Immature natural killer cell (primary cell): ENCODE measurements at regions not wholly inside any gene's neighbourhood (a gene's known extent, or its start where the extent isn't known, plus 50 kb on each side); places are given as distances from the start of the nearest gene placed in this dataset.

ENCODE experiments used
- DNase-seq, 3 donors: peaks; one replicate each; pipeline ENCODE4 v3.0.0; 2022; ENCODE audit warnings: mixed read lengths in 1 of 3
- H3K27ac Mint-ChIP-seq, 6 donors: one replicate each; pipeline ENCODE4 v1.8.0; 2020; ENCODE audit warnings: mixed read lengths in 6 of 6, mild to moderate bottlenecking in 5 of 6, inconsistent platforms in 4 of 6, moderate library complexity in 3 of 6
- H3K27me3 Mint-ChIP-seq, 3 donors: one replicate each; pipeline ENCODE4 v1.8.0; 2020 to 2021; ENCODE audit warnings: low read depth in 3 of 3, mild to moderate bottlenecking in 3 of 3, mixed read lengths in 3 of 3, moderate library complexity in 3 of 3, inconsistent platforms in 1 of 3
- H3K36me3 Mint-ChIP-seq, 3 donors: one replicate each; pipeline ENCODE4 v1.8.0; 2020; ENCODE audit warnings: mixed read lengths in 3 of 3, inconsistent platforms in 2 of 3, mild to moderate bottlenecking in 2 of 3
- H3K4me1 Mint-ChIP-seq, 2 donors: one replicate each; pipeline ENCODE4 v1.8.0; 2020; ENCODE audit warnings: inconsistent platforms in 2 of 2, mild to moderate bottlenecking in 2 of 2, mixed read lengths in 2 of 2, moderate library complexity in 1 of 2
- H3K4me3 Mint-ChIP-seq, 5 donors: one replicate each; pipeline ENCODE4 v1.8.0; 2020; ENCODE audit warnings: mild to moderate bottlenecking in 5 of 5, mixed read lengths in 5 of 5, inconsistent platforms in 3 of 5, moderate library complexity in 3 of 5
- H3K9me3 Mint-ChIP-seq, 6 donors: one replicate each; pipeline ENCODE4 v1.8.0; 2020; ENCODE audit warnings: mild to moderate bottlenecking in 6 of 6, mixed read lengths in 6 of 6, inconsistent platforms in 4 of 6, moderate library complexity in 3 of 6

DNA sequence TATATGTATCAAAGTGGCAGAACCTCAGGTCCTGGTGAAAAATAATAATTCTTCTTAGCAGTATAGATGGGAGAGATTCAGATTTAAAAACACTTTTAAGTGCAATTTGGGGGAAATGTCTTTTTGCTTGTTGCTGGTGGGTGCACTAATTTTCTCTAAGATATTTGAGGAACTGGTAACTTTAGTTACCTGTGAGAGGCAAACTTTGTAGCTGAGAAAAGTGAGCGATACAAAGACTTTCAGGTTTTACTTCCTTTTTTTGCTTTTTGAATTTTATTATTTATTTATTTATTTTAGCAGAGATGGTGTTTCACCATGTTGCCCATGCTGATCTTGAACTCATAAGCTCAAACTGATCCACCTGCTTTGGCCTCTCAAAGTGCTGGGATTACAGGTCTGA lies 303.1 kb upstream of the PTGER4 start:
- Mint-ChIP-seq H3K27ac (peak overlapping the region in 4 of 6 donors; percentile 19 to 74 (median 64)), H3K27me3 (peaks cover 0 to 9% (median 8%) of the 10 kb centered on the region in 3 donors), H3K9me3 (peaks cover 0 to 2% (median 0%) of the 10 kb centered on the region in 6 donors), H3K4me1 (peaks cover 27 to 40% of the 10 kb centered on the region in 2 donors), H3K36me3 (no peaks in the 10 kb centered on the region), H3K4me3 (no peak overlapping the region)
- no peak for DNase-seq

DNA sequence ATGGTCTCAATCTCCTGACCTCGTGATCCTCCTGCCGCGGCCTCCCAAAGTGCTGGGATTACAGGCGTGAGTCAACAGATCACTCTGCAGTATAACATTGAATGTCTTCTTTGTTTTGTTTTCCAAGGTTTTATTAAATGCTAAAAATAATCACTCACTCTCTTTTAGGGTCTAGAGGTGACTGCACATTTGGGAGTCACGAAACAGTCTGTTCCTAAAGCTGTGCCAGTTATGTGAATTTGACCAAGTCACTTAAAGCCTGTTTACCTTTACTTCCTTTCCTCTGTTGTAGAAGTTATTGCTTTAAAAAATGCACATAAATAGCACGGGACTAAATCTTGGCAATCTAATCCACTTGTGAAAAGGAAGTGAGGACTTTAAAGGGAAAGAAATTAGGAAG lies 304.9 kb upstream of the PTGER4 start:
- peaks cover 25 to 36% of the 10 kb centered on the region in 2 donors for H3K4me1 Mint-ChIP-seq
- peaks cover 0 to 6% (median 0%) of the 10 kb centered on the region in 3 donors for H3K36me3 Mint-ChIP-seq
- DNase-seq: no peak
- peaks cover 0 to 11% (median 8%) of the 10 kb centered on the region in 3 donors for H3K27me3 Mint-ChIP-seq
- peaks cover 0 to 6% (median 0%) of the 10 kb centered on the region in 6 donors for H3K9me3 Mint-ChIP-seq
- H3K27ac Mint-ChIP-seq: no peak overlapping the region
- no peak overlapping the region for H3K4me3 Mint-ChIP-seq

DNA sequence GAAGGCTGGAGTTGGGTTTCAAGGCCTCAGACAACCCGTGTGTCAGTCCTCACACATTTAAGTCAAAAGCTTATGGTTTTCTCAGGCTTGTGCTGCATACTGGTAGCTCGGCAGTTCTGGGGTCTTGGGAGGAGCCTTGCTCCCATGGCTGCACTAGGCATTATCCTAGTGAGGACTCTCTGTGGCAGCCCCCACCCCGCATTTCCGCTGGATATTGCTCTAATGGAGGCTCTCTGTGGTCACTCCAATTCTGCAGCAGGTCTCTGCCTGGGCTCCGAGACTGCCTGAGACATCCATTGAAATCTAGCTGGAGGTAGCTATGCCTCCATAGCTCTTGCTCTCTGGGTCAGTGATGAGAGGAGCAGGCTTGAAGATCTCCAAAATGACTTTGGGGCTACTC lies 311.5 kb upstream of the PTGER4 start:
- Mint-ChIP-seq H3K27ac (peak overlapping the region in 1 of 6 donors; percentile 5), H3K4me1 (peaks cover 29 to 53% of the 10 kb centered on the region in 2 donors), H3K4me3 (no peak overlapping the region), H3K27me3 (peaks cover 0 to 2% (median 0%) of the 10 kb centered on the region in 3 donors), H3K9me3 (peaks cover 0 to 5% (median under 1%) of the 10 kb centered on the region in 6 donors), H3K36me3 (peaks cover 0 to 10% (median 9%) of the 10 kb centered on the region in 3 donors)
- no peak for DNase-seq

DNA sequence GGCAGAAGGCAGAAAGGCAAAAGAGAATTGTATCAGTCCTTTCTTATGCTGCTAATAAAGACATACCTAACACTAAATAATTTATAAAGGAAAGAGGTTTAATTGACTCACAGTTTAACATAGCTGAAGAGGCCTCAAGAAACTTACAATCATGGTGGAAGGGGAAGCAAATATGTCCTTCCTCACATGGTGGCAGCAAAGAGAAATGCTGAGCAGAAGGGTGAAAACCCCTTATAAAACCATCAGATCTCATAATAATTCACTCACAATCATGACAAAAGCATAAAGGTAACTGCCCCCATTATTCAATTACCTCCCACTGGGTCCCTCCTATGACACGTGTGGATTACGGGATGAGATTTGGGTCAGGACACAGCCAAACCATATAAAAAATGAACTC lies 312.5 kb upstream of the PTGER4 start:
- H3K36me3 Mint-ChIP-seq: peaks cover 0 to 10% (median 9%) of the 10 kb centered on the region in 3 donors
- H3K4me3 Mint-ChIP-seq: no peak overlapping the region
- H3K27ac Mint-ChIP-seq: peak overlapping the region in 5 of 6 donors; percentile 40 to 82 (median 50)
- DNase-seq: peak in 2 of 3 donors; percentile 35 to 42
- peaks cover 0 to 5% (median under 1%) of the 10 kb centered on the region in 6 donors for H3K9me3 Mint-ChIP-seq
- H3K4me1 Mint-ChIP-seq: peaks cover 33 to 58% of the 10 kb centered on the region in 2 donors
- H3K27me3 Mint-ChIP-seq: peaks cover 0 to 2% (median 2%) of the 10 kb centered on the region in 3 donors

DNA sequence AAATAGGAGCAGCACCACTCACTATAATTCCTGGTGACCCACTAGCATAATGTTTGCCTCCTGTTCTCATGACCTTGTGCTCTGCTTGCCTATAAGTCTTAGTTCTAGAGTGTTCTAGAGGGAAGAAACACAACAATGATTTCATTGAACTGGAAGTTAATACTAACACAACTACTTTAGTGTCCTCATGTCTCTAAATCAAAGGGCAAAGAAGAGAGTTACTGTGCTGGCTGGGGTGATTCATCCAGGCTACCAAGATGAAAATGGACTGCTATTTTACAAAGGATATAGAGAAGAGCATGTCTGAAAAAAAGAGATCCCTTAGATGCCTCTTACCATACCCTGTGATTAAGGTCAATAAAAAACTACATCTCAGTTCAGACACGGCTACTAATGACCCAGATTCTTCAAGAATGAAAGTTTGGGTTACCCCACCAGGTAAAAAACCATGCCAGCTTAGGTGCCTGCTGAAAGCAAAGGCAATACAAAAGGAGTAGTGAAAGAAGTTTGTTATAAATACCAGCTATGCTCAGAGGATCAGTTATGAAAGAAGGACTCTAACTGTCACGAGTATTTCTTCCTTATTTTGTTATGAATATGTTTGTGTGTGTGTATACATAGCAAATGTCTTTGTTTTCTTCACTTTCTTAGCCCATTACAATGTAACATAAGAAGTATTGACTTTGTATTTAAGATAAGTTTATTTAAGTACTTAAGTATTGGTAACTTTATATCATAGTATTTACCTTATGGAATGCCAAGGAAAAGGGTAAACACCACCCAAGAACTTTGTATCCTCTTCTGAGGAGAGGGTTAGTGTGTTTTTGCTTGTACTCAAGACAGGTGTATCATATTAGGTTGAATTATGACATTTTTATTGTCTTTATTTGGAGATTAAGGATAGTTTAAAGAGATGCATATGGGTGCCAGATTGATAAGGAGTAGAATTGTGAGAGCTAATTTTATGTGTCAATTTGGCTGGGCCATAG lies 314.1 kb upstream of the PTGER4 start:
- DNase-seq: no peak
- Mint-ChIP-seq H3K36me3 (peaks cover 0 to 9% (median 8%) of the 10 kb centered on the region in 3 donors), H3K9me3 (peaks cover 0 to 6% (median under 1%) of the 10 kb centered on the region in 6 donors), H3K27ac (peak overlapping the region in 5 of 6 donors; percentile 1 to 69 (median 48)), H3K4me3 (no peak overlapping the region), H3K4me1 (peaks cover 41 to 74% of the 10 kb centered on the region in 2 donors), H3K27me3 (peaks cover 2 to 4% (median 3%) of the 10 kb centered on the region in 3 donors)

DNA sequence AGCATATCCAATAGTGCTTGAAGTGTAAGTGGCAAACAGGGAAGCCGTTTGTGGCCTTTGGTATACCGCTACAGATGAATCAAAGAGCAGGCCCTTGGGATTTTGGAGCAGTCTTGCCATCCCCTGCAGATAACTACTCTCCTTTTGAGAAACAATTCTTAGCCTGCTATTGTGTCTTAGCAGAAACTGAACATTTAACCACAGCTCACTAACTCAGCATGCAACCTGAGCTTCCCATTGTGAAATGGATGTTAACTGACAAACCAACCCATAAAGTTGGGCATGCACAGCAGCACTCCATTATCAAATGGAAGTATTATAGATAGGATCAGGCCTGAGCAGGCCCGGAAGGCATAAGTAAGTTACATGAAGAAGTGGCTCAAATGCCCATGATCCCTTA lies 315.3 kb upstream of the PTGER4 start:
- Mint-ChIP-seq H3K4me3 (no peak overlapping the region), H3K4me1 (peaks cover 53 to 86% of the 10 kb centered on the region in 2 donors), H3K27ac (peak overlapping the region in 2 of 6 donors; percentile 38 to 48), H3K36me3 (peaks cover 0 to 9% (median 4%) of the 10 kb centered on the region in 3 donors), H3K9me3 (peaks cover 0 to 5% (median 0%) of the 10 kb centered on the region in 6 donors), H3K27me3 (peaks cover 0 to 7% (median 3%) of the 10 kb centered on the region in 3 donors)
- no peak for DNase-seq

DNA sequence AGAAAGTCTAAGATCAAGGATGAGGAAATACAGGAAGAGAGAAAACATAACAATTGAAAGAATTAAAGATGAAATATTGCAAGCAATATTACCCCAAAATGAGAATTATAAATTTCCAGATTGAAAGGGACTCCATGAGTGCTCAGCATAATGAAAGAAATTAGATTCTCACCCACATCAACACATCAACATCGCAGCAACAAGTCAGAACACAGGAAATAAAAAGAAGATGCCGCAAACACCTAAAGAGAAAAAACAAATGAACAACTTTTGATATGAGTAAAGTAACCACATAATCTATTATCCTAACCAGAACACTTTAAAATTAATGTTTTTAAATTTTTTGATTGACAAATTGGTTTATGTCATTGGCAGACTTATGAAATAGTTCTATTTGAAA lies 318.3 kb upstream of the PTGER4 start:
- Mint-ChIP-seq H3K27ac (peak overlapping the region; percentile 39 to 88 (median 70)), H3K4me1 (peaks cover 67 to 79% of the 10 kb centered on the region in 2 donors), H3K27me3 (peaks cover 0 to 9% (median 3%) of the 10 kb centered on the region in 3 donors), H3K4me3 (peak overlapping the region; percentile 38 to 75 (median 60)), H3K36me3 (peaks cover 0 to 4% (median 0%) of the 10 kb centered on the region in 3 donors), H3K9me3 (peaks cover 0 to 5% (median 0%) of the 10 kb centered on the region in 6 donors)
- DNase-seq: peak; percentile 70 to 74 (median 71)

DNA sequence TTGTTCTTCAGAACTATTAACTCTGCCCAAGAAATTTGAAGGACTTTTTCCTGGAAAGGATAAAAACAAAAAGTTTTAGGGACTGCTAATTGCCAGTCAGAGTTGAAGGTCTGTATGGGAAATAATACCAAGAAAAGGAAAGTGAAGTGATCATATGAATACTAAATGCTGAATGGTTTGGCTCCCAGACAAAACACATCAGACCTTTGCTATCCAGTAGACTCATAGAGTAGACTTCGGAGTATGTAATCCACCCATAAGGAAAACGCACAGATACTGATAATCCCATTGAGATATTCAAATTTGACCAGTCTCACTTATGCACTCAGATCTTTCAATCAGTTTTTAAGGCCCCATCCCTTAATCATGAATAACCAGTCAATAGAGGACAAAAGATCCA lies 319.0 kb upstream of the PTGER4 start:
- peaks cover 0 to 9% (median 3%) of the 10 kb centered on the region in 3 donors for H3K27me3 Mint-ChIP-seq
- peak overlapping the region; percentile 38 to 75 (median 60) for H3K4me3 Mint-ChIP-seq
- H3K36me3 Mint-ChIP-seq: peaks cover 0 to 4% (median 0%) of the 10 kb centered on the region in 3 donors
- peak overlapping the region; percentile 39 to 88 (median 70) for H3K27ac Mint-ChIP-seq
- H3K9me3 Mint-ChIP-seq: peaks cover 0 to 5% (median 0%) of the 10 kb centered on the region in 6 donors
- no peak for DNase-seq
- peaks cover 74 to 81% of the 10 kb centered on the region in 2 donors for H3K4me1 Mint-ChIP-seq

DNA sequence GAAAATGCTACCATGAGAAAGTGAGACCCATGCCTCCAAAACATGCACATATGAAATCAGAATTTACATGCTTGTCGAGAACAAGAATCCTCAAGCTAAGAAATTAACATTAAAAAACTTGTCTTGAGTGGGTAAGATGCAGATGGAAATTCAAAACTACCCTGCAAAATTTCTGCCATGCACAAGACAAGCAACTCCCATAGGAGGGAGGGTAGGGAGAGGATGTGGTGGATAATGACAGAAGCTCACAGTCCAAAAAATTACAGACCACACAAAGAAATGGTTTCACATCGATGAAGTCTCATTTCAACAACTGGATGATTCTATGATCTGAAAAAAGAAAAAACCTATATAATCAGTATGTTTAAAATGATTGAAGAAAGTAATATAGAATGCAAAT lies 319.9 kb upstream of the PTGER4 start:
- Mint-ChIP-seq H3K4me1 (peaks cover 76 to 81% of the 10 kb centered on the region in 2 donors), H3K4me3 (peak overlapping the region; percentile 38 to 75 (median 60)), H3K36me3 (peaks cover 0 to 4% (median 0%) of the 10 kb centered on the region in 3 donors), H3K27me3 (peaks cover 0 to 9% (median 3%) of the 10 kb centered on the region in 3 donors), H3K9me3 (peaks cover 0 to 5% (median 0%) of the 10 kb centered on the region in 6 donors), H3K27ac (peak overlapping the region; percentile 39 to 88 (median 70))
- peak in 1 of 3 donors; percentile 21 for DNase-seq

DNA sequence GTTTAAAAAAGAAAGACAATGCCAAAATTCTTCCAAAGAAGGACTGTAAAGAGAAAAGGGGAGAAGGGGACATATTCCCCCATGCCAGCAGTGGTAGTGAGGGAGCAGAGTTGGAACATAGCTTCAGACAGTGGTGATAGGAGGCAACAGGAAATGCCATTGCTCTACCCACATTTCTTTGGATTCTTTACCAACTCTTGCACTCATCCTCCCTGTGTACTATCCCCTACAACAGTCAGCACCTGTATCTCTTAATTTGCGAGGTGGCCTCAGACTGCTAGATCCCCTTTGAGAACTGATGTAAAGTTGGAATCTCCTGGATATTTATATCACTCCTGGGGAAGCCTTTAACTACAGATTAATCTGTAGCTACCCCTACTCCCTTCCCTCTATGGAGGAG lies 320.6 kb upstream of the PTGER4 start:
- peaks cover 0 to 4% (median 0%) of the 10 kb centered on the region in 3 donors for H3K36me3 Mint-ChIP-seq
- no peak for DNase-seq
- H3K27ac Mint-ChIP-seq: peak overlapping the region; percentile 17 to 78 (median 40)
- peak overlapping the region in 4 of 5 donors; percentile 2 to 60 (median 30) for H3K4me3 Mint-ChIP-seq
- peaks cover 0 to 4% (median 0%) of the 10 kb centered on the region in 6 donors for H3K9me3 Mint-ChIP-seq
- peaks cover 0 to 9% (median 3%) of the 10 kb centered on the region in 3 donors for H3K27me3 Mint-ChIP-seq
- peaks cover 69 to 77% of the 10 kb centered on the region in 2 donors for H3K4me1 Mint-ChIP-seq

DNA sequence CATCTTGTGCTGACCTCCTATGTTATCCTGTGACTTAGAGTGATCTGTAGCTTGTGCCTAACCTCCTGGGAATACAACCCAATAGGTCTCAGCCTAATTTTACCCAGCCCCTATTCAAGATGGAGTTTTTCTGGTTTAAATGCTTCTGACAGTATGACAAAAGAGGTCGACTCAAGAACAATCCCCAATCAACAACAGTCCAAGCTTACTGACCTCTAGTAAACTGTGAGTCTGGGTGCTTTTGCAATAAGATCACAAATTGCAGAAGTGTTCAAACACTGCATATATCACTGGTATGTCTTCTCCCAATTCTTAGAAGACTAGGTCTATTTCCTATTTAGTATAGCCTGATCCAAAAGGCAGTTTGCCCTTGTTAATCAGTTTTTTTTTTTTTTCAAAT lies 323.5 kb upstream of the PTGER4 start:
- H3K4me3 Mint-ChIP-seq: peak overlapping the region in 1 of 5 donors; percentile 5

DNA sequence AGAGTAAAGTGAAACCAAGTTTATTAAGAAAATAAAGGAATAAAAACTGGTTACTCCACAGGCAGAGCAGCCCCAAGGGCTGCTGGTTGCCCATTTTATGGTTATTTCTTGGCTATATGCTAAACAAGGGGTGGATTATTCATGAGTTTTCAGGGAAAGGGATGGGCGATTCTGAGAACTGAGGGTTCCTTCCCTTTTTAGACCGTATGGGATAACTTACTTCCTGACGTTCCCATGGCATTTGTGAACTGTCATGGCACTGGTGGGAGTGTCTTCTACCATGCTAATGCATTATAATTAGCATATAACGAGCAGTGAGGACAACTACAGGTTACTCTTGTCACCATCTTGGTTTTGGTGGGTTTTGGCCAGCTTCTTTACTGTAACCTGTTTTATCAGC lies 323.9 kb upstream of the PTGER4 start:
- H3K27ac Mint-ChIP-seq: peak overlapping the region in 2 of 6 donors; percentile 47 to 48
- DNase-seq: no peak
- peaks cover 48 to 55% of the 10 kb centered on the region in 2 donors for H3K4me1 Mint-ChIP-seq
- peaks cover 0 to 6% (median 0%) of the 10 kb centered on the region in 3 donors for H3K36me3 Mint-ChIP-seq
- peak overlapping the region in 1 of 5 donors; percentile 61 for H3K4me3 Mint-ChIP-seq
- peaks cover 0 to 5% (median 2%) of the 10 kb centered on the region in 6 donors for H3K9me3 Mint-ChIP-seq
- H3K27me3 Mint-ChIP-seq: peaks cover 0 to 5% (median 0%) of the 10 kb centered on the region in 3 donors

More for the DNA sequence above, 323.5 kb upstream of the PTGER4 start:
- Mint-ChIP-seq H3K27ac (no peak overlapping the region), H3K9me3 (peaks cover 0 to 2% (median under 1%) of the 10 kb centered on the region in 6 donors), H3K4me1 (peaks cover 52 to 56% of the 10 kb centered on the region in 2 donors), H3K36me3 (peaks cover 0 to 2% (median 0%) of the 10 kb centered on the region in 3 donors), H3K27me3 (peaks cover 0 to 5% (median 0%) of the 10 kb centered on the region in 3 donors)
- no peak for DNase-seq

DNA sequence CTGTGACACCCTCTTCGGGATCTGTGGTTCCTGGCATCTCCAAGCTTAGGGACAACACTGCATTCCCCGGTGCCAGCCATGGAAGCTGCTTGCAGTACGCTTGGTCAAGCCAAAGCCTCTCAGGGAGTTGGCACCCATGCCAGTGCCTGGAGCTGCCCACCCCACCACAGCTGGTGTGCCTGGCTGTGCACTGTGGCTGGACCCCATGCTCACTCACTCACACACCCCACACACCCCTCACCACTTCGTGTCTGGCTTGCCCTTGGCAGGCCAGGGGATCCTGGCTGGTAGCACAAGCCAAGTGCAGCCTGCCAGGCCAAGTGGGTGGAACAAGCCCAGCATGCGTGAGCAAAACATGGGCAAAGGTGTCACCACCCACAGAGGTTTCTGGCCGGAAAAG lies 324.5 kb upstream of the PTGER4 start:
- H3K27ac Mint-ChIP-seq: peak overlapping the region in 2 of 6 donors; percentile 47 to 48
- DNase-seq: no peak
- peaks cover 42 to 48% of the 10 kb centered on the region in 2 donors for H3K4me1 Mint-ChIP-seq
- peak overlapping the region in 3 of 5 donors; percentile 25 to 61 (median 39) for H3K4me3 Mint-ChIP-seq
- peaks cover 2 to 12% (median 6%) of the 10 kb centered on the region in 6 donors for H3K9me3 Mint-ChIP-seq
- peaks cover 0 to 12% (median 0%) of the 10 kb centered on the region in 3 donors for H3K36me3 Mint-ChIP-seq
- H3K27me3 Mint-ChIP-seq: peaks cover 0 to 5% (median 0%) of the 10 kb centered on the region in 3 donors
